Stimulated activated CD8-positive, alpha-beta memory T cell treated with anti-CD3 and anti-CD28 coated beads, Interleukin-12 subunit alpha, Interleukin-12 subunit beta, amount 100 ng/mL, for 1 hour (primary cell): ENCODE measurements at regions not wholly inside any gene's neighbourhood (a gene's known extent, or its start where the extent isn't known, plus 50 kb on each side); places are given as distances from the start of the nearest gene placed in this dataset.

Experiments
- DNase-seq: peaks from one replicate; pipeline ENCODE4 v3.0.0-alpha.2; 2020; ENCODE audit warnings: low read depth

DNA sequence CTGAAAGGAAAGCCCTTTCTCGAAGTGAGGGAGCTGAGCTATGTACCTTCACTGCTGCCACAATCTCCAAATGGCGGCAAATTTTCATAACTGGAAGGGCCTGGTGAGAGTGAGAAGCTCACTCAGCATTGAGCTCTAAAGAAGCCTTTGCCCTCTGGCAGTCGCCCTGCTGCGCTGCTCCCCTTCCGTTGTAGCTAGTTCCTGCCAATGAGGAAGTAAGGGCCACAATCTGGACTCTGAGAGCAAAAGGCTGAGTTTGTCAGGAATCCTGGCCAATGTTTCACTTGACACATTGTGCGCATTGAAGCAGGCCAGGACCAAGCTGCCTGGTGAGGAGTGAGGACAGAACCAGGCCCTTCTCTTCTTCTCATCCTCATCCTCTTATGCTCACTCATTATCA, 579.5 kb downstream of the PDCD6IP start:
- DNase-seq, result no peak

- DNase-seq, result no peak
These were observed 582.8 kb downstream of the PDCD6IP start for GRCh38 chr3:34381243-34381642.

DNA sequence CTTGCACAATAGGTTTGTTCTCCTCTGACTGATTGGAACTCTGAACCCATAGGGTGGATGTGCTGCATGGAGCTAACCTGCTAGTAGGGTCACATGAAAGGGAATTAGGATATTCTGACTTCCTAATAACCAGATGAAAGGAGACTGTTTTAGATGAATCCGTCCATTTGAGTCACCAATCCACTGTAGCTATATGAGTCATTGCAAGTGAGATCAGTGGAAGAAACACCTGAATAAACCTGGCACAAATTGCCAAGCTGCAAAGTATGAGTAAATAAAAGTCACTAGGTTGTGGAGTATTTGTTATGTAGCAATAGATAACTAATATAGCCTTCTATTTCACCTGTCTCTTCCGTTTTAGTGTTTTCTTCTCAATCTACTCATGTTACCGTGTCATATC, 584.4 kb downstream of the PDCD6IP start:
- no peak for DNase-seq

GRCh38 chr3:34386309-34386708, 587.9 kb downstream of the PDCD6IP start:
- no peak for DNase-seq

DNA sequence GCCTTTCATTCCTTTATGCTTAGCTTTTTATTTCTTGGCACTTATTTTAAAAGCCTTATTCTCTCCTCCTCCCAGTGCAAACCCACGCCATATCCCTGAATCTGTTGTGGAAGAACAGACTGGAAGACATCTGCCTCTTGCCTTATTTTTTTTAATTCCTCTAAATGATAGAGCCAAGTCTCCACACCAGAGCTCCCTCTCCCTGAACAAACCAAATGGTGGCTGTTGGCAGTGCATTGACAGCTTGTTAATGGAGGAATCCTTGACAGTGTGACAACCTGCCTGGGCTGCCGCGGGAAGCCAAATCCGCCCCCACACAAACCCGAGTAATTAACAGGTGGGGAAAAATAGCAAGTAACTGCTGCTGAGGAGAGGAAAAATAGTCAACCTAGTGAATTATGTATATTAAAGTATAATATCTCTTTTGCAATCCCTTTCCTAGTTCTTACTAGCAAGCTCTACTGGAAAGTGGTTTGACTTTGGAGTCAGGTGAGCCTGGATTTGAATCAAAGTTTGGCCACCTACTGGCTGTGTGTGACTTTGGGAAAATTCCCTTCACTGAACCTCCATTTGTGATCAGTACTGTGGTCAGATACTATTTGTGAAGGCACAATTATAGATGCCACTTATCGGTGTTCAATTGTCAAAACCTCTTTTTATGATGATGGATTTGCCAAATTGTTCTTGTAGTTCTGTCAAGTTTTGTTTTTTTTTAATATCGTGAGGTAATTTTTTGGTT, 589.6 kb downstream of the PDCD6IP start:
- DNase-seq, result no peak

DNA sequence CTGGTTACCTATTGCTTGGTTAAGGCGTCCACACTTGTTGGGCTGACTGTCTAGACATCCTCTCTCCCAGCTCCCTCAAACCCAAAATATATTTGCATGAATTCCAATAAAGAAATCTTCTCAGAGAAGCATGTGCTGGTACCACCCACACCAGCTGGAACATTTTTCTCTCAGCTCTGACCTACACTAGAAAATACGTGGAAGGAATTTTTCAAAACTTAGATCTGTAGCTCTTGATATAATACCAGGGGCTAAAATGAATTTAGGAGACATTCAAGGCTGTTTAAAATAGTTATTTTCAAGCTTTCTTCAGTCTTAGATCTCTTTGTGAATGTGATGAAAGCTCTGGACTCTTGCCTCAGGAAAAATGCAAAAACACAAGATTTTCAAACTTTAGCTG, 590.4 kb downstream of the PDCD6IP start:
- DNase-seq, result no peak

DNA sequence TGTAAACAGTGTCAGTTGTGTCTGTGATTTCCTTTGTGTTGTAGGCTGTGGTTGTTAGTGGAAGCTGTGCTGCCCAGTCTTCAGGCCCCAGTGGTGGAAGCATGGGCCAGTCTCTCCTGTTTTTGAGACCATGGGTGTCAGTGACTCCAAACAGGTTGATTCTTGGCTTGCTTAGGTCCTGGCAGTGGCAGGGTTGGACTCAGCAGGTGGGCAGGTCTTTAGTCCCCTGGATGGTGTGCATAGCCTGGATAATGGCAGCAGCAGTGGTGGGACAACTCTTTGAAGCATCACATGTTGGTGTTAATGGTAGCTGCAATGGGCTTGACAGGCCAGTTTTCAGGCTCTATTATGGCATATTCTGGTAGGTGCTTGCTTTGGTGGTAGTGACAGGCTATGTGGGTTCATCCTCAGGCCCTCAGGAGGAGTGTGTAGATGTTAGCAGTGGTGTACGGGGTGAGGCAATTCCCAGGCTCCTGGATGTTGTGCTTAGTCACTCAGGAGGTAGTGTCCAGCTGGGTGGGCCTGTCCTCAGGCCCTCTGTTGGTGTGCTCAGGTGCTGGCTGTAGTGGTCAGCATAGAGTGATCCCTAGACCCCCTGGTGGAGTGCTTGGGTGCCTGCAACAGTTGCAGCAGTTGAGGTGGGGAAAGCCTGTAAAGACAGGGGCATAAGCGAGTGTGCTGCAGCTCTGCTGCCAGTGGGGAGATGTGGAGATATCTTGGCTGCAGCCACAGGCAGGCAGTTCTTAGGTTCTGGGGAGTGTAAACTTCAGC, 596.7 kb downstream of the PDCD6IP start:
- no peak for DNase-seq

DNA sequence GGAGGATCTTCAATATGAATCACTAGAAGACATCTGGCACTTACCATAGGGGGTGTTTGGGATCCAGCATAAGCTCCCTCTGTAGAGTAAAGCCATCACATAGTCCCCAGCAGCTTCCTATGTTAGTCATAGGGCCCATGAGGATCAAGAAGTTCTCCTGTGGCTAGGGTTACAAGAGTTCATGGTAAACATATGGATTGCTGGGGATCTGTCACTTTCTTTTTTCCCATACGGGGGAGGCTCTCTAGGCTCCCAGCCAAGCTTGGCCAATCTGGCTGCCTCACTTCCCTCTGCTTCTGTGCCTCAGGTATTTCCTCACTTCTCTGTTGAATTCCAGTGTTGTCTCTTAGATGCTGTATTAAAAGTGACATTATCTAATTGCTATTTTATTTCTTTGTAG, 597.9 kb downstream of the PDCD6IP start:
- DNase-seq, result no peak

GRCh38 chr3:34396956-34397355, 598.5 kb downstream of the PDCD6IP start:
- DNase-seq, result no peak

DNA sequence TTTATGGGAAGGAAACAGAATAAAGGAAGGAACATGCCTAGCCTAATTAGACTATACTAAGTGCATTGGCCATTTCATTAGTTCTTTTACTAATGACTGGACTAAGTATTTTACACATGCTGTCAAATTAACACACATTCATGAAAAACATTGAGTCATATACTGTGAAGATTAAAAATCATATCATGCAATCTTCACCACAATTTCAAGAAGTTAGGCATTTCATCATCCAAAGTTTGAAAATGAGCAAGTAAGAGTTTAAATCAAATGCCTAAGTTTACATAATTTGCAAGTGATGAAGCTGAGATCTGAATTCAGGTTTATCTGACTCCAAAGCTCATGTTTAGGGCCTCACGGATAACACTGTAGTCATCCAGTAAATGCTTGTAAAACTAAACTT, 601.0 kb downstream of the PDCD6IP start:
- no peak for DNase-seq

DNA sequence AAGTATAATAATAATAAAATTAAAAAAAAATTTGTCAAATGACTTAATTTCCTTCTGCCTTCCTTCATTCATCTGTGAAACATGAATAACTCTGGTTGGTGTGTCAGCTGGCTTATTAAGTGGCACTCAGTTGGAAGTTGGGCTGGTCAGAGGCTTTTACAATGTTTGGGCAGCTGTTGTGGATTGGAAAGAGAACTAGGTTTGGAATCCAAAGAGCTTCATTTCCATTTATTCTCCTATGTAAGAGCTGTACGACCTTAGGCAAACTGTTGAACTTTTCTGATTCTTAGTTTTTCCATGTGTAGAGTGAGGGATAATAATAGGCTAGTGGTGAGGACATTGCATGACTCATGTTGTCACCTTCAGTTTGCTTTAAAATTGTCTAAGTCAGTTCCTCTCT, 606.7 kb downstream of the PDCD6IP start:
- no peak for DNase-seq

GRCh38 chr3:34407281-34407680, 608.9 kb downstream of the PDCD6IP start:
- no peak for DNase-seq

DNA sequence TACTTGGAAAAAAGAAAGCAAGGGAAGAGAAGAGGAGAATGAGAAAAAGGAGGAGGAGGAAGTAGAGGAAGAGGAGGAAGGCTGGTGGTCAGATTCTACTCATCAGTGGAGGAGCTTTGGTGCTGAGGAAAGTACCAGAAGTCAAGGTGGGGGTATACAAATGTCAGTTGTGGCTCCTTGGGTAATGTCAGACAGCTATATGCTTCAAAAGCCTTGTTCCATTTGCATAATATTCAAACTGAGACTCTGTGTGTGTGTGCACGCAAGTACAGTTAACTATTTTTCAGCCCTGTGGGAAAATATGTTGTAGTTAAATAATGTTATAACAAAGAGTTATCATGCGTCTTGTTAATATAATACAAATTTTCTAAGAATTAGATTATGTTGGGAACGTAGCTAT, 609.7 kb downstream of the PDCD6IP start:
- DNase-seq, result no peak

GRCh38 chr3:34411596-34411995, 613.2 kb downstream of the PDCD6IP start:
- DNase-seq, result no peak

DNA sequence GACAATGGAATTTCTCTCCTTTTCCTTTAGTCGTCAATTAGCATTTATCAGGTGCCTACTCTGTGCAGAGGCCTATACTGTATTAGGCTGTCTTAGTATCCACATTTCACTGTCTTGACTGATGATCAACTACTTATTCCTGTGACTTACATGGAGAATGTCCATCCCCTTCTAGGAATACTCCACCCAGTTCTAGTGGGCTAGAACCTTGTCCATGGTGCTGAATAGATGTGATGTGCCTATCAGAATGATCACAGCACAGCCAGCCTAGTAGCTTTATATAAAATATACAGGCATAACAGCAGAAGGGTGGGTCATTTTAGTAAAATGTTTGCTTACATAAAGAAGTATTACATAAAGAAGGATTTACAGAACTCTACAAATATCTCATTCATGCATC, 621.4 kb downstream of the PDCD6IP start:
- DNase-seq, result no peak

- no peak for DNase-seq
These were observed 623.3 kb downstream of the PDCD6IP start for GRCh38 chr3:34421762-34422161.

DNA sequence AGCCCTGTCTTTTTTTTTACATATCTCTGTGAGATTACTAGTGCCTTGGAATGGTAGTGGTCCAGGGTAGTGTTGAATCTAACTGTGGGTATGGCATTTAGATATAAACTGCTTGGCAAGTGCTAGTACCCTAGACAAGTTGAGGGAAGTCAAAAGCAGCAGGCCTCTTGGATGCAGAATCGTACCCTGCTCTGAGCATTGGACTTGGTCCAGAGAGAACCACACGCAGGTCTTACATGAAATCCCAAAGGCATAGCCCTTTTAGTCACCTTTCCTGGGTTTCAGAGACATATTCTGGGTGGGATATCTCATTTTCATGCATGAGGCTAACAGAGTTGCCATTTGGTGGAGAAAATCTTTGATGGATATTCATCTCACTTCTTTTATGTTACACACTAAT, 641.4 kb downstream of the PDCD6IP start:
- DNase-seq, result no peak

DNA sequence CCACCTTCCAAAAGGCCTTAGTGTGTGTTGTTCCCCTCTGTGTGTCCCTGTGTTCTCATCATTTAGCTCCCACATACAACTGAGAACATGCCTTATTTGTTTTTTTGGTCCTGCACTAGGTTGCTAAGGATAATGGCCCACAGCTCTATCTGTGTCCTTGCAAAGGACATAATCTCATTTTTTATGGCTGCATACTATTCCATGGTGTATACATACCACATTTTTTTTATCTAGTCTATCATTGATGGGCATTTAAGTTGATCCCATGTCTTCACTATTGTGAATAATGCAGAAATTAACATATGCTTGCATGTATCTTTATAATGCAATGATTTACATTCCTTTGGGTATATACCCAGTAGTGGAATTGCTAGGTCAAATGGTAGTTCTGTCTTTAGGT, 645.7 kb downstream of the PDCD6IP start:
- no peak for DNase-seq

DNA sequence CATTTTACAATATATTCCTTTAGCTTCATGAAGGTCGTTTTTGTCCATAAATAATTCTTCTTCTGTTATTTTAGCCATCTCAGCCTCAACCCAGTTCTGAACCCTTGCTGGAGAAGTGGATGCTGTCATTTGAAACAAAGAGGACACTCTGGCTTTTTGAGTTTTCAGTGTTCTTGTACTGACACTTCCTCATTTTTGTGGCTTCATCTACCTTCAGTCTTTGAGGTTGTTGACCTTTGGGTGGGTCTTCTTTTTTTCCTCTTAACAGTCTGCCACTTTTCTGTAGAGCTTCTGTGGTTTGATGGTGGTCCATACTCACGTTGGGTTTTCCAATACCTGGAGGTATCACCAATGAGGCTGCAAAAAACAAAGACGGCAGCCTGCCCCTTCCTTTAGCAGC, 650.9 kb downstream of the PDCD6IP start:
- DNase-seq, result no peak

GRCh38 chr3:34463414-34463813, 665.0 kb downstream of the PDCD6IP start:
- DNase-seq, result no peak

DNA sequence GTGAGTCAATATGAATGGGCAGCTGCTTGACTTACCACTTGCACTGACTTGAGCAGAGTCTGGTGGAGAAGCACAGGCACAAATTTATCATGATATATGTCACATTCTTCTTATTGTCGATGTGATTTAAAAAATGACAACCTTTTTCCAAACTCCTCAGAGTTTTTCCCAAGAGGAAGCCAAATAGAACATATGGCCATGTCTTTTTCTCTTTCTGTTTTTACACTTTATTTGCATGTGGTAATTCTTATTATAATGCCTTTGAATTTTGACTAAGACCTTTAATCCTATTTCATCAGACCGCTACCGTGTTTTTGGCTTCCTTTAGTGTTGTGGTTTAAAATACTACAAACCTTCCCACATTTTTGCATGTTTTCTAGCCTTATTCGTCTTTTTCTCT, 666.2 kb downstream of the PDCD6IP start:
- no peak for DNase-seq

- no peak for DNase-seq
These were observed 677.4 kb downstream of the PDCD6IP start for GRCh38 chr3:34475851-34476250.

- no peak for DNase-seq
These were observed 685.0 kb downstream of the PDCD6IP start for GRCh38 chr3:34483311-34483887.
